ENCODE measurements at regions not wholly inside any gene's neighbourhood (a gene's known extent, or its start where the extent isn't known, plus 50 kb on each side); places are given as distances from the start of the nearest gene placed in this dataset.

GRCh38 chr12:113552760-113553159 lies 81.1 kb upstream of the LHX5 start:
- no peak for TF ChIP-seq CTCF (tag by site-specific recombination; IDR thresholded peaks at IDR 0.05)
- TF ChIP-seq ZNF404 (tag by site-specific recombination; IDR thresholded peaks at IDR 0.05): no peak

Data from HEK293 (cell line).